ENCODE measurements at regions not wholly inside any gene's neighbourhood (a gene's known extent, or its start where the extent isn't known, plus 50 kb on each side); places are given as distances from the start of the nearest gene placed in this dataset.

GRCh38 chr6:153340568-153340967, 209.5 kb upstream of the RGS17 start:
- Histone ChIP-seq H4K91ac (replicated peaks; ENCODE audit: insufficient read length, low read length) (no peak overlapping the region), H3K4me2 (ENCODE audit: insufficient read depth in 1 of 2, low read depth in 2 of 2, low read length in 2 of 2) (no peak overlapping the region), H3K79me2 (ENCODE audit: control insufficient read depth in 1 of 2, insufficient read depth in 2 of 2, low read length in 2 of 2) (no peaks in the 10 kb centered on the region), H2BK20ac (ENCODE audit: low read length) (no peak overlapping the region), H3K27me3 (replicated peaks in 1 of 4; ENCODE audit: control insufficient read depth in 3 of 4, extremely low read depth in 1 of 4, insufficient read depth in 3 of 4, low read length in 3 of 4) (no peaks in the 10 kb centered on the region), H3K9me3 (ENCODE audit: insufficient read depth in 2 of 2, low read depth in 1 of 2, low read length in 1 of 2) (no peaks in the 10 kb centered on the region), H3K27ac (ENCODE audit: low read depth, low read length) (no peak overlapping the region), H3K4me3 (ENCODE audit: extremely low read depth in 1 of 4, insufficient read depth in 2 of 4, low read depth in 3 of 4, low read length in 4 of 4) (no peak overlapping the region), H4K20me1 (replicated peaks in 1 of 2; ENCODE audit: control insufficient read depth in 1 of 2, insufficient read depth in 2 of 2, low read length in 2 of 2) (no peaks in the 10 kb centered on the region), H4K5ac (ENCODE audit: insufficient read length, low read depth, low read length) (no peak overlapping the region), H3K9ac (replicated peaks in 1 of 4; ENCODE audit: extremely low read depth in 1 of 4, low read depth in 3 of 4, low read length in 3 of 4) (no peak overlapping the region), H2BK12ac (ENCODE audit: low read depth, low read length) (no peak overlapping the region), H2BK15ac (ENCODE audit: low read length) (no peak overlapping the region), H3K36me3 (ENCODE audit: control insufficient read depth in 2 of 4, insufficient read depth in 4 of 4, low read length in 3 of 4) (no peaks in the 10 kb centered on the region), H2BK5ac (ENCODE audit: low read depth, low read length) (no peak overlapping the region), H3K79me1 (ENCODE audit: low read depth, low read length) (no peaks in the 10 kb centered on the region), H3K4ac (replicated peaks; ENCODE audit: insufficient read length, low read depth, low read length) (no peak overlapping the region), H2AFZ (ENCODE audit: low read length) (no peak overlapping the region; the same call in 1 of the 2 replicates), H3K4me1 (replicated peaks in 1 of 4; ENCODE audit: control insufficient read depth in 3 of 4, insufficient read depth in 4 of 4, low read length in 3 of 4) (no peaks in the 10 kb centered on the region), H3K18ac (ENCODE audit: extremely low read depth, low read length) (no peak overlapping the region), H4K8ac (ENCODE audit: extremely low read depth, insufficient read depth, low read length) (no peak overlapping the region), H3K23me2 (ENCODE audit: low read depth, low read length) (no peaks in the 10 kb centered on the region), H3K23ac (ENCODE audit: insufficient read length) (no peak overlapping the region), H2AK5ac (ENCODE audit: low read depth, low read length) (no peak overlapping the region), H2BK120ac (replicated peaks; ENCODE audit: low read depth, low read length) (no peak overlapping the region), H3K56ac (replicated peaks; ENCODE audit: insufficient read length, low read depth, low read length) (no peak overlapping the region), H3K14ac (ENCODE audit: insufficient read length) (no peak overlapping the region)
- TF ChIP-seq NRF1 (IDR thresholded peaks at IDR 0.05; ENCODE audit: low read depth, low read length) (no peak), BCL11A (IDR thresholded peaks at IDR 0.05; ENCODE audit: low read depth in 2 of 2, low read length in 2 of 2) (no peak), CTCF (IDR thresholded peaks at IDR 0.05; ENCODE audit: control extremely low read depth in 1 of 3, insufficient read depth in 1 of 3, low read depth in 1 of 3, low read length in 3 of 3) (no peak), CHD1 (IDR thresholded peaks at IDR 0.05; ENCODE audit: low read depth, low read length) (no peak), NANOG (IDR thresholded peaks at IDR 0.05; ENCODE audit: insufficient read depth, low read depth, low read length, poor library complexity, severe bottlenecking) (no peak)
- TF ChIP-seq, protein P1, sequence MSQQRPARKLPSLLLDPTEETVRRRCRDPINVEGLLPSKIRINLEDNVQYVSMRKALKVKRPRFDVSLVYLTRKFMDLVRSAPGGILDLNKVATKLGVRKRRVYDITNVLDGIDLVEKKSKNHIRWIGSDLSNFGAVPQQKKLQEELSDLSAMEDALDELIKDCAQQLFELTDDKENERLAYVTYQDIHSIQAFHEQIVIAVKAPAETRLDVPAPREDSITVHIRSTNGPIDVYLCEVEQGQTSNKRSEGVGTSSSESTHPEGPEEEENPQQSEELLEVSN (IDR thresholded peaks at IDR 0.05) = no peak
- FAIRE-seq = no peak
- ChIA-PET POLR2A (ENCODE audit: partially characterized antibody) (no interaction called here), CTCF (ENCODE audit: partially characterized antibody) (no interaction called here)
- 79% methylated on average over 2 of the region's 2 CpGs; no CpG with 5 or more reads in 1 of the 2 experiments for WGBS, 2 experiments (ENCODE audit: extremely low coverage in 1 of 2, insufficient coverage in 1 of 2, insufficient read length in 1 of 2, insufficient replicate concordance in 2 of 2, low coverage in 1 of 2, low lambda C conversion rate in 2 of 2, missing lambda C conversion rate in 1 of 2)
- DNase-seq (ENCODE audit: low read depth in 1 of 2, low spot score in 2 of 2) = no peak
